Sigmoid colon (tissue), 6 donors: ENCODE measurements at regions not wholly inside any gene's neighbourhood (a gene's known extent, or its start where the extent isn't known, plus 50 kb on each side); places are given as distances from the start of the nearest gene placed in this dataset.

ENCODE experiments used
- DNase-seq: peaks from one replicate; pipeline ENCODE4 v3.0.0-alpha.2; 2019
- H3K27ac ChIP-seq, 4 donors: fragments of 200-600 bp; sonication (generic); one replicate each; pipeline ENCODE4 v1.5.1; 2016 to 2019; ENCODE audit warnings: mild to moderate bottlenecking in 1 of 4
- H3K27me3 ChIP-seq, 3 donors: fragments of 200-600 bp; sonication (generic); one replicate each; pipeline ENCODE4 v1.5.1; 2019; ENCODE audit warnings: mild to moderate bottlenecking in 1 of 3
- H3K36me3 ChIP-seq, 4 donors: fragments of 200-600 bp; sonication (generic); one replicate each; pipeline ENCODE4 v1.5.1; 2016 to 2019
- H3K4me1 ChIP-seq, 4 donors: fragments of 200-600 bp; sonication (generic); one replicate each; pipeline ENCODE4 v1.5.1; 2017 to 2019
- H3K4me3 ChIP-seq, 4 donors: fragments of 200-600 bp; sonication (generic); one replicate each; pipeline ENCODE4 v1.5.1; 2017 to 2019; ENCODE audit warnings: mild to moderate bottlenecking in 2 of 4, moderate library complexity in 1 of 4
- H3K9me3 ChIP-seq, 4 donors: fragments of 200-600 bp in 3 of 4; sonication (generic) in 3 of 4; one replicate each; pipeline versions ENCODE4 v1.5.1 to v1.6.1; 2013 to 2019
- CTCF ChIP-seq, 4 experiments: fragments of 450-650 bp in 3 of 4; fragments of 200-600 bp in 1 of 4; IDR thresholded peaks; one replicate each; pipeline ENCODE4 v1.5.1; 2016 to 2019; ENCODE audit warnings: antibody characterized with exemption in 4 of 4, mild to moderate bottlenecking in 3 of 4, moderate library complexity in 2 of 4
- EP300 ChIP-seq, 4 donors: sonication (generic); formaldehyde crosslinking; IDR thresholded peaks; one replicate each; pipeline ENCODE4 v1.6.1; 2017; ENCODE audit warnings: antibody characterized with exemption in 4 of 4
- POLR2A ChIP-seq, 2 donors: fragments of 450-650 bp; IDR thresholded peaks; one replicate each; pipeline ENCODE4 v1.6.1; 2016; ENCODE audit warnings: antibody characterized with exemption in 2 of 2, mild to moderate bottlenecking in 2 of 2, moderate library complexity in 2 of 2
- POLR2AphosphoS5 ChIP-seq, 4 donors: sonication (generic); formaldehyde crosslinking; IDR thresholded peaks; one replicate each; pipeline ENCODE4 v1.6.1; 2017; ENCODE audit warnings: antibody characterized with exemption in 4 of 4
- WGBS, 2 donors: extraction: QIAGEN DNeasy Blood & Tissue Kit; methylation state at CpG; one replicate each; pipeline ENCODE4 v1.1.7; 2013; 5-methylcytosine and 5-hydroxymethylcytosine counted together
- intact Hi-C: fragments of 100-400 bp; cut with DNase I; formaldehyde crosslinking; loops from one replicate; pipeline ENCODE4 v1.15.1; 2023
- donor health status: healthy with polysubstance abuse.
- donor health status: healthy.

- Histone ChIP-seq H3K27ac (peak overlapping the region in 1 of 4 donors; percentile 41), H3K36me3 (no peaks in the 10 kb centered on the region), H3K9me3 (no peaks in the 10 kb centered on the region), H3K4me1 (no peaks in the 10 kb centered on the region), H3K4me3 (no peak overlapping the region), H3K27me3 (no peaks in the 10 kb centered on the region)
- intact Hi-C loops = no loop called here
- WGBS, 2 donors = 82 to 87% methylated on average over 10 of the region's 10 CpGs
- DNase-seq = no peak
- no peak for TF ChIP-seq POLR2AphosphoS5 (IDR thresholded peaks at IDR 0.05)
These were observed 110.1 kb upstream of the LPAR1 start for GRCh38 chr9:111148052-111149017.

- H3K36me3 ChIP-seq = no peaks in the 10 kb centered on the region
- TF ChIP-seq POLR2A (IDR thresholded peaks at IDR 0.05) (no peak), EP300 (IDR thresholded peaks at IDR 0.05) (no peak), CTCF (IDR thresholded peaks at IDR 0.05) (no peak), POLR2AphosphoS5 (IDR thresholded peaks at IDR 0.05) (no peak)
- WGBS, 2 donors = 85 to 86% methylated on average over 3 of the region's 3 CpGs
- no peak overlapping the region for H3K27ac ChIP-seq
- no peaks in the 10 kb centered on the region for H3K9me3 ChIP-seq
- no peak overlapping the region for H3K4me3 ChIP-seq
- no peak for DNase-seq
- intact Hi-C loops = no loop called here
- no peaks in the 10 kb centered on the region for H3K4me1 ChIP-seq
- no peaks in the 10 kb centered on the region for H3K27me3 ChIP-seq
These were observed 108.8 kb upstream of the LPAR1 start for GRCh38 chr9:111147041-111147440.

GRCh38 chr9:111144741-111145140 lies 106.5 kb upstream of the LPAR1 start:
- WGBS, 2 donors = 81 to 90% methylated on average over 3 of the region's 3 CpGs
- Histone ChIP-seq H3K27me3 (no peaks in the 10 kb centered on the region), H3K36me3 (no peaks in the 10 kb centered on the region)

GRCh38 chr9:111136180-111136579 lies 97.9 kb upstream of the LPAR1 start:
- H3K36me3 ChIP-seq = no peaks in the 10 kb centered on the region
- H3K27ac ChIP-seq = no peak overlapping the region
- no peaks in the 10 kb centered on the region for H3K27me3 ChIP-seq
- H3K4me3 ChIP-seq = no peak overlapping the region
- WGBS, 2 donors = 92 to 96% methylated on average over 2 of the region's 2 CpGs
- H3K9me3 ChIP-seq = peaks cover 0 to 9% (median 0%) of the 10 kb centered on the region in 4 donors
- no peak for TF ChIP-seq EP300 (IDR thresholded peaks at IDR 0.05)
- no peak for TF ChIP-seq POLR2A (IDR thresholded peaks at IDR 0.05)
- TF ChIP-seq POLR2AphosphoS5 (IDR thresholded peaks at IDR 0.05) = no peak
- no peak for TF ChIP-seq CTCF (IDR thresholded peaks at IDR 0.05)
- intact Hi-C loops = no loop called here
- no peak for DNase-seq
- no peaks in the 10 kb centered on the region for H3K4me1 ChIP-seq

More at GRCh38 chr9:111144741-111145140, 106.5 kb upstream of the LPAR1 start:
- no peak for DNase-seq
- TF ChIP-seq POLR2AphosphoS5 (IDR thresholded peaks at IDR 0.05) (no peak), POLR2A (IDR thresholded peaks at IDR 0.05) (no peak), EP300 (IDR thresholded peaks at IDR 0.05) (no peak), CTCF (IDR thresholded peaks at IDR 0.05) (no peak)
- Histone ChIP-seq H3K9me3 (no peaks in the 10 kb centered on the region), H3K4me1 (no peaks in the 10 kb centered on the region), H3K27ac (no peak overlapping the region), H3K4me3 (no peak overlapping the region)
- intact Hi-C loops = no loop called here

GRCh38 chr9:111131211-111131610 lies 92.9 kb upstream of the LPAR1 start:
- 85 to 87% methylated on average over 1 of the region's 1 CpG for WGBS, 2 donors
- no peak for TF ChIP-seq EP300 (IDR thresholded peaks at IDR 0.05)
- no peak for TF ChIP-seq POLR2A (IDR thresholded peaks at IDR 0.05)
- TF ChIP-seq CTCF (IDR thresholded peaks at IDR 0.05) = no peak
- TF ChIP-seq POLR2AphosphoS5 (IDR thresholded peaks at IDR 0.05) = no peak

More at GRCh38 chr9:111131211-111131610, 92.9 kb upstream of the LPAR1 start:
- Histone ChIP-seq H3K9me3 (peaks cover 0 to 9% (median 1%) of the 10 kb centered on the region in 4 donors), H3K27me3 (no peaks in the 10 kb centered on the region), H3K4me3 (no peak overlapping the region), H3K4me1 (no peaks in the 10 kb centered on the region), H3K27ac (no peak overlapping the region), H3K36me3 (no peaks in the 10 kb centered on the region)
- intact Hi-C loops = no loop called here
- no peak for DNase-seq
